Mesendoderm (in vitro differentiated cells): ENCODE measurements at regions not wholly inside any gene's neighbourhood (a gene's known extent, or its start where the extent isn't known, plus 50 kb on each side); places are given as distances from the start of the nearest gene placed in this dataset.

Experiments used
- DNase-seq: peaks from one replicate; pipeline ENCODE4 v3.0.0; 2013
- H2AK5ac ChIP-seq: 2 replicates; pipeline ENCODE4 v1.6.1; 2013; ENCODE audit warnings: low read length, inconsistent platforms
- H2BK120ac ChIP-seq: 2 replicates; pipeline ENCODE4 v1.6.1; 2013; ENCODE audit warnings: low read depth, mild to moderate bottlenecking, low read length, moderate library complexity, mixed read lengths
- H2BK15ac ChIP-seq: replicated peaks from 2 replicates; pipeline ENCODE4 v1.6.1; 2013; ENCODE audit warnings: low read depth, mild to moderate bottlenecking, moderate library complexity
- H2BK5ac ChIP-seq: 2 replicates; pipeline ENCODE4 v1.6.1; 2013; ENCODE audit warnings: low read length, inconsistent platforms
- H3K18ac ChIP-seq: 2 replicates; pipeline ENCODE4 v1.6.1; 2013; ENCODE audit warnings: mild to moderate bottlenecking, low read length, mixed read lengths
- H3K23ac ChIP-seq: one replicate; pipeline ENCODE4 v1.6.1; 2013; ENCODE audit warnings: low read length
- H3K27ac ChIP-seq: 2 replicates; pipeline ENCODE4 v1.5.1; 2013; ENCODE audit warnings: low read depth, mild to moderate bottlenecking, inconsistent platforms, low read length, moderate library complexity
- H3K27me3 ChIP-seq: 2 replicates; pipeline ENCODE4 v1.6.1; 2013; ENCODE audit warnings: low read length, control low read depth, mild to moderate bottlenecking, inconsistent platforms; ENCODE audit not compliant: insufficient read depth, poor library complexity
- H3K36me3 ChIP-seq: 2 replicates; pipeline ENCODE4 v1.6.1; 2013; ENCODE audit warnings: low read length, inconsistent platforms; ENCODE audit not compliant: control insufficient read depth, insufficient read depth
- H3K4ac ChIP-seq: one replicate; pipeline ENCODE4 v1.6.1; 2013; ENCODE audit warnings: low read depth, mild to moderate bottlenecking, low read length, moderate library complexity
- H3K4me1 ChIP-seq: 2 replicates; pipeline ENCODE4 v1.6.1; 2013; ENCODE audit warnings: low read depth, low read length, inconsistent platforms; ENCODE audit not compliant: control insufficient read depth
- H3K4me2 ChIP-seq: 2 replicates; pipeline ENCODE4 v1.6.1; 2013; ENCODE audit warnings: low read length
- H3K4me3 ChIP-seq: 2 replicates; pipeline ENCODE4 v1.5.1; 2013; ENCODE audit warnings: mild to moderate bottlenecking, low read length
- H3K56ac ChIP-seq: one replicate; pipeline ENCODE4 v1.6.1; 2013; ENCODE audit warnings: low read length
- H3K79me1 ChIP-seq: 2 replicates; pipeline ENCODE4 v1.6.1; 2013; ENCODE audit warnings: low read length, inconsistent platforms
- H3K79me2 ChIP-seq: 2 replicates; pipeline ENCODE4 v1.6.1; 2013; ENCODE audit warnings: mild to moderate bottlenecking, low read length; ENCODE audit not compliant: control insufficient read depth, insufficient read depth
- H3K9ac ChIP-seq: 2 replicates; pipeline ENCODE4 v1.6.1; 2013; ENCODE audit warnings: low read length, inconsistent platforms
- H4K5ac ChIP-seq: one replicate; pipeline ENCODE4 v1.6.1; 2013; ENCODE audit warnings: low read length
- H4K8ac ChIP-seq: one replicate; pipeline ENCODE4 v1.6.1; 2013; ENCODE audit warnings: low read depth, mild to moderate bottlenecking, control low read depth, low read length, moderate library complexity
- WGBS: extraction: QIAGEN DNeasy Blood & Tissue Kit; methylation state at CpG from one replicate; pipeline ENCODE4 v1.1.7; 2013; ENCODE audit warnings: low lambda C conversion rate, missing lambda C conversion rate; ENCODE audit not compliant: insufficient coverage; ENCODE audit errors: extremely low coverage; 5-methylcytosine and 5-hydroxymethylcytosine counted together

DNA sequence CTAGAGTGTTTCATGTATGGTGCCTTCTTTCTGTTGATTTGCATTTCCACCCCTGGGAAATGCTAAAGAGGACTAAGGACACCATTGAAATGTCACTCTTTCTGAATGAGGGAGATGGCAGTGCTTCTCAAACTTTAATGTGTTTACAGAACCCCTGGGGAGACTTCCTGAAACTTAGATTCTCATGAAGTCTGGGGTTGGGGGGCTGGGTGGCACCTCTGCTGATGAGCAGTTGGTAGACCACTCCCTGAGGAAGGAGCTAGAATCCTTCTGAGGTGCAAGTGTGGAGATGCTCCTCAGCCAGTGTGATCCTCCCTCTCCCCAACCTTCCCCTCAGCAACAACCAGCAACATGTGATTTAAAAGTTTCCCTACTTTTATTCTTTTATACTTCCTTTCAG, 546.8 kb downstream of the LRRC70 start:
- Histone ChIP-seq H3K36me3 (no peaks in the 10 kb centered on the region), H2BK120ac (no peak overlapping the region), H3K4me1 (peaks cover 2% of the 10 kb centered on the region), H3K23ac (no peak overlapping the region), H3K56ac (peak overlapping the region; percentile 10), H3K27ac (no peak overlapping the region), H3K4me3 (no peak overlapping the region), H4K5ac (no peak overlapping the region), H3K27me3 (no peaks in the 10 kb centered on the region), H4K8ac (no peak overlapping the region), H3K18ac (no peak overlapping the region), H2BK15ac (no peak overlapping the region), H2AK5ac (no peak overlapping the region), H3K79me2 (no peaks in the 10 kb centered on the region), H2BK5ac (no peak overlapping the region), H3K9ac (no peak overlapping the region), H3K4me2 (no peak overlapping the region), H3K79me1 (no peaks in the 10 kb centered on the region), H3K4ac (no peak overlapping the region)
- peak; percentile 21 for DNase-seq

GRCh38 chr5:63124266-63124665, 545.6 kb downstream of the LRRC70 start:
- Histone ChIP-seq H3K27ac (no peak overlapping the region), H2BK5ac (no peak overlapping the region), H2AK5ac (no peak overlapping the region), H3K4me2 (no peak overlapping the region), H3K9ac (no peak overlapping the region), H3K4me3 (no peak overlapping the region), H3K36me3 (no peaks in the 10 kb centered on the region), H3K18ac (no peak overlapping the region), H2BK15ac (no peak overlapping the region), H3K79me1 (no peaks in the 10 kb centered on the region), H3K27me3 (no peaks in the 10 kb centered on the region), H3K56ac (no peak overlapping the region), H4K5ac (no peak overlapping the region), H3K4ac (no peak overlapping the region), H3K23ac (no peak overlapping the region), H3K4me1 (peaks cover 2% of the 10 kb centered on the region), H2BK120ac (no peak overlapping the region), H4K8ac (no peak overlapping the region), H3K79me2 (no peaks in the 10 kb centered on the region)
- 100% methylated on average over 1 of the region's 1 CpG for WGBS
- no peak for DNase-seq

- no peak for DNase-seq
- H2BK5ac ChIP-seq = no peak overlapping the region
- H3K4me1 ChIP-seq = peaks cover 2% of the 10 kb centered on the region
- H2AK5ac ChIP-seq = no peak overlapping the region
- no peak overlapping the region for H3K9ac ChIP-seq
- WGBS = no CpG with 5 or more reads among the region's 3 CpGs
- H3K79me1 ChIP-seq = no peaks in the 10 kb centered on the region
- no peak overlapping the region for H2BK15ac ChIP-seq
- H3K18ac ChIP-seq = no peak overlapping the region
- no peak overlapping the region for H3K56ac ChIP-seq
- no peak overlapping the region for H3K4ac ChIP-seq
- H3K27me3 ChIP-seq = no peaks in the 10 kb centered on the region
- H4K8ac ChIP-seq = no peak overlapping the region
- no peaks in the 10 kb centered on the region for H3K79me2 ChIP-seq
- H3K36me3 ChIP-seq = no peaks in the 10 kb centered on the region
- H3K23ac ChIP-seq = no peak overlapping the region
- no peak overlapping the region for H3K4me2 ChIP-seq
- H3K27ac ChIP-seq = no peak overlapping the region
- H2BK120ac ChIP-seq = no peak overlapping the region
- no peak overlapping the region for H4K5ac ChIP-seq
- no peak overlapping the region for H3K4me3 ChIP-seq
Observed at GRCh38 chr5:63121471-63121870, 542.9 kb downstream of the LRRC70 start.

GRCh38 chr5:63118221-63118620, 539.6 kb downstream of the LRRC70 start:
- no peak overlapping the region for H4K5ac ChIP-seq

DNA sequence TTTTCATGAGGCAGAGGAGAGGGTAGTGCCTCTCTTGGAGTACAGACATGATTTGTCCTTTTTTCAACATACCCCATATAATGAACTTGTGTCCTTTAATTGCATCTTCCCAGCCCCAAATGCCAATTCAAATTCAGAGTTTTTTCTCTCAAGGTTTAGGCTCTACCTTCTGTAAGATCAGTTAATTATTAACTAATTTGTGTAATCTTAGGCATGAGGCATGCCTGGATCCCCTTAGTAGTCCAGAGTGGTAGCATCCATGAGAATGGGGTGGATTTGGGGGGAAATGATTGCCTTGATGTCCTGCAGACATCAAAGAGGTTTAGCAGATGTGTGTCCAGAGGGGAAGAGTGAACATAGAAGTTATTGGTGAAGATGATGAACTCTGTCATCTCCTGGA, 533.3 kb downstream of the LRRC70 start:
- Histone ChIP-seq H3K4me1 (no peaks in the 10 kb centered on the region), H4K8ac (peak overlapping the region; percentile 28), H3K9ac (no peak overlapping the region), H3K27me3 (no peaks in the 10 kb centered on the region), H4K5ac (no peak overlapping the region), H2BK5ac (no peak overlapping the region), H3K4me2 (no peak overlapping the region), H3K4ac (no peak overlapping the region), H3K79me2 (no peaks in the 10 kb centered on the region), H3K23ac (no peak overlapping the region), H3K4me3 (no peak overlapping the region), H3K56ac (no peak overlapping the region), H3K18ac (no peak overlapping the region), H3K36me3 (no peaks in the 10 kb centered on the region), H2BK120ac (no peak overlapping the region), H2BK15ac (no peak overlapping the region), H3K27ac (no peak overlapping the region), H3K79me1 (no peaks in the 10 kb centered on the region), H2AK5ac (no peak overlapping the region)
- DNase-seq = no peak

More at GRCh38 chr5:63118221-63118620, 539.6 kb downstream of the LRRC70 start:
- Histone ChIP-seq H3K9ac (no peak overlapping the region), H2AK5ac (no peak overlapping the region), H3K18ac (no peak overlapping the region), H3K36me3 (no peaks in the 10 kb centered on the region), H3K23ac (no peak overlapping the region), H3K4me1 (no peaks in the 10 kb centered on the region), H3K79me1 (no peaks in the 10 kb centered on the region), H2BK15ac (no peak overlapping the region), H3K56ac (no peak overlapping the region), H4K8ac (no peak overlapping the region), H2BK120ac (no peak overlapping the region), H3K4me3 (no peak overlapping the region), H3K27me3 (no peaks in the 10 kb centered on the region), H3K4me2 (no peak overlapping the region), H2BK5ac (no peak overlapping the region), H3K27ac (no peak overlapping the region), H3K4ac (no peak overlapping the region), H3K79me2 (no peaks in the 10 kb centered on the region)
- no CpG with 5 or more reads among the region's 1 CpG for WGBS
- no peak for DNase-seq

GRCh38 chr5:63101870-63102269, 523.3 kb downstream of the LRRC70 start:
- no peak overlapping the region for H3K27ac ChIP-seq
- no peak overlapping the region for H2AK5ac ChIP-seq
- WGBS = no CpG with 5 or more reads among the region's 1 CpG
- H3K27me3 ChIP-seq = no peaks in the 10 kb centered on the region
- no peaks in the 10 kb centered on the region for H3K36me3 ChIP-seq
- no peak overlapping the region for H2BK15ac ChIP-seq
- H3K79me1 ChIP-seq = no peaks in the 10 kb centered on the region
- no peak overlapping the region for H3K4me2 ChIP-seq
- H3K18ac ChIP-seq = no peak overlapping the region
- H2BK5ac ChIP-seq = no peak overlapping the region
- no peaks in the 10 kb centered on the region for H3K4me1 ChIP-seq
- no peak overlapping the region for H3K4me3 ChIP-seq
- H4K8ac ChIP-seq = no peak overlapping the region
- no peak overlapping the region for H4K5ac ChIP-seq
- no peak overlapping the region for H3K4ac ChIP-seq
- H3K56ac ChIP-seq = no peak overlapping the region
- H2BK120ac ChIP-seq = no peak overlapping the region
- no peak overlapping the region for H3K23ac ChIP-seq
- H3K79me2 ChIP-seq = no peaks in the 10 kb centered on the region
- no peak for DNase-seq
- no peak overlapping the region for H3K9ac ChIP-seq
